ENCODE measurements at regions not wholly inside any gene's neighbourhood (a gene's known extent, or its start where the extent isn't known, plus 50 kb on each side); places are given as distances from the start of the nearest gene placed in this dataset.

GRCh38 chr5:56429110-56429561 is 196.0 kb upstream of the ANKRD55 start:
- Histone ChIP-seq H3K18ac (ENCODE audit: insufficient read length, low read depth, low read length) (no peak overlapping the region), H4K8ac (replicated peaks; ENCODE audit: insufficient read length, low read depth, low read length) (no peak overlapping the region), H3K79me1 (ENCODE audit: insufficient read depth, low read depth, low read length, poor library complexity, severe bottlenecking) (no peaks in the 10 kb centered on the region), H3K23ac (ENCODE audit: insufficient read length, low read depth, low read length) (no peak overlapping the region), H3K79me2 (ENCODE audit: insufficient read depth, low read length) (no peaks in the 10 kb centered on the region), H2BK120ac (ENCODE audit: low read depth, low read length, poor library complexity, severe bottlenecking) (no peak overlapping the region), H3K4me2 (ENCODE audit: insufficient read depth, insufficient read length, low read length) (no peak overlapping the region), H3K27me3 (ENCODE audit: insufficient read depth, low read length) (no peaks in the 10 kb centered on the region), H3K14ac (ENCODE audit: insufficient read depth, low read length) (no peak overlapping the region), H4K91ac (ENCODE audit: insufficient read length, low read depth, low read length) (no peak overlapping the region), H3K9me3 (ENCODE audit: control insufficient read depth, low read depth, low read length) (no peaks in the 10 kb centered on the region), H2AFZ (ENCODE audit: low read length) (no peak overlapping the region), H2AK5ac (ENCODE audit: insufficient read length, low read length) (no peak overlapping the region), H3T11ph (ENCODE audit: low read length) (no peak overlapping the region), H3K4ac (ENCODE audit: low read depth, low read length) (no peak overlapping the region), H2BK12ac (ENCODE audit: insufficient read length, low read depth, low read length) (no peak overlapping the region), H2BK20ac (ENCODE audit: low read depth, low read length, poor library complexity, severe bottlenecking) (no peak overlapping the region), H3K4me1 (ENCODE audit: insufficient read depth, low read length) (no peaks in the 10 kb centered on the region), H2BK15ac (ENCODE audit: low read depth, low read length) (no peak overlapping the region), H3K27ac (ENCODE audit: insufficient read length, low read depth, low read length) (no peak overlapping the region), H4K20me1 (ENCODE audit: control insufficient read depth, insufficient read depth, insufficient read length) (no peaks in the 10 kb centered on the region), H3K23me2 (ENCODE audit: insufficient read length, low read depth, low read length, poor library complexity, severe bottlenecking) (no peaks in the 10 kb centered on the region), H3K9ac (ENCODE audit: extremely low read depth, insufficient read length, low read length) (no peak overlapping the region), H4K5ac (ENCODE audit: insufficient read length, low read depth, low read length) (no peak overlapping the region), H2BK5ac (ENCODE audit: insufficient read length, low read length) (no peak overlapping the region), H3K56ac (ENCODE audit: insufficient read length, low read depth, low read length) (no peak overlapping the region)
- no peak for TF ChIP-seq CTCF (conservative IDR thresholded peaks at IDR 0.05)
- Mint-ChIP-seq H3K4me1 (no peaks in the 10 kb centered on the region), H3K27ac (no peak overlapping the region; a peak in 1 of 7 replicates), H3K4me3 (no peak overlapping the region), H3K36me3 (ENCODE audit: insufficient read depth in 1 of 3, low read depth in 3 of 3) (peaks cover 0 to 2% (median 0%) of the 10 kb centered on the region in 3 experiments; a peak in 1 of 7 replicates), H3K9me3 (peaks cover 0 to 6% of the 10 kb centered on the region in 2 experiments; a peak in 1 of 5 replicates), H3K27me3 (ENCODE audit: low read depth) (no peaks in the 10 kb centered on the region)
- DNase-seq: no peak
- WGBS (ENCODE audit: extremely low coverage, insufficient read length, low lambda C conversion rate): no CpG with 5 or more reads among the region's 6 CpGs

Data from H9 (cell line).